Lower lobe of right lung (tissue), 2 donors: ENCODE measurements at regions not wholly inside any gene's neighbourhood (a gene's known extent, or its start where the extent isn't known, plus 50 kb on each side); places are given as distances from the start of the nearest gene placed in this dataset.
"Not testable (repeated sequence)": the region's sequence is repeated elsewhere in the genome, so short reads cannot be mapped to it uniquely, and the experiment has no call there.

Experiments
- ATAC-seq, 2 donors: fragments of 200-7000 bp; cut with Tn5 transposase; one replicate each; pipeline ENCODE4 v1.9.1; 2020 to 2022; ENCODE audit warnings: mild to moderate bottlenecking in 2 of 2, moderate library complexity in 2 of 2
- DNase-seq: peaks from one replicate; pipeline ENCODE4 v3.0.0-alpha.2; 2020
- H3K27ac ChIP-seq: fragments of 200-600 bp; one replicate; pipeline ENCODE4 v1.8.0; 2022
- H3K27me3 ChIP-seq: fragments of 200-600 bp; one replicate; pipeline ENCODE4 v1.8.0; 2022; ENCODE audit warnings: low read depth
- H3K36me3 ChIP-seq: fragments of 200-600 bp; one replicate; pipeline ENCODE4 v1.8.0; 2022; ENCODE audit warnings: mild to moderate bottlenecking
- H3K4me1 ChIP-seq: fragments of 200-600 bp; one replicate; pipeline ENCODE4 v1.8.0; 2022
- H3K4me3 ChIP-seq: fragments of 200-600 bp; one replicate; pipeline ENCODE4 v1.8.0; 2022; ENCODE audit warnings: mild to moderate bottlenecking
- H3K9me3 ChIP-seq: fragments of 200-600 bp; one replicate; pipeline ENCODE4 v1.8.0; 2022
- intact Hi-C: fragments of 100-400 bp; cut with DNase I; formaldehyde crosslinking; loops from one replicate; pipeline ENCODE4 v1.11.0; 2022
- TF ChIP-seq, protein P1 (sequence below): fragments of 200-600 bp; IDR thresholded peaks from one replicate; pipeline ENCODE4 v1.8.0; 2022; ENCODE audit warnings: antibody characterized with exemption, mild to moderate bottlenecking
- donor health status: DM: no; HTN: yes; CAD: no; lungs with severe emphysema.

DNA sequence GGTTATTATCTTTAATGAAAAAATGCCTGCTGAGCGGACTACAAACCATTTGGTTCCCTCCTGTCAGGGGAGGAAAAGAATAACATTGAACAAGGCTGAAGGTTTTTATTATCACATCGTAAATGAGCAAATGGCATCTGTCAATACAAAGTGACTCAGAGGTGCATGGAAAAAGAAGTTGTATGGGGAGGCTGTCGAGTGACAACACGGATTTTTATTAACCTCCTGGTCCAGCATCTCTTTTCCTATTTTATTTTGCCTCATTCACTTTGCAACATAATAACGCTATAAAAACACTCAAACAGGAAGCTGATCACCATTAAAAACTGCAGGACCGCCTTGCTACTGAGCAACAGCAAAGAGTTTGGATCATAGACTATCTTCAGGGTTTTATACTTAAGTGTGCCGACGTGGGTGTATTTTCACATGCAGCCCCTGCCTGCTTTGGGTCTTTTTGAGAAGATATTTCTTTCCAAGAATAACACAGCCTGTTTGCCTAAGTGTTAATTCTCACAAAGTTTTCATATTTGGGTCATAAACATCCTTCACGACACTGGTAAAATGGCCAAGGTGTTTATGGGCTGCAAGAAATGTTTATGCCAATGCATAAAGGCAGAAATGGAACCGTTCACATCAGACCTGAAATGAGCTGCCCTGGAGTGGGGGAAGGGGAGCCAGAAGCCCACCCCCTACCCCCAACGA is 132.1 kb upstream of the SALL4 start:
- H3K27ac ChIP-seq: no peak overlapping the region
- H3K9me3 ChIP-seq: no peaks in the 10 kb centered on the region
- DNase-seq (no peak), ATAC-seq (no peak)
- H3K36me3 ChIP-seq: no peaks in the 10 kb centered on the region
- peaks cover 11% of the 10 kb centered on the region for H3K27me3 ChIP-seq
- intact Hi-C loops: no loop called here
- TF ChIP-seq, protein P1, sequence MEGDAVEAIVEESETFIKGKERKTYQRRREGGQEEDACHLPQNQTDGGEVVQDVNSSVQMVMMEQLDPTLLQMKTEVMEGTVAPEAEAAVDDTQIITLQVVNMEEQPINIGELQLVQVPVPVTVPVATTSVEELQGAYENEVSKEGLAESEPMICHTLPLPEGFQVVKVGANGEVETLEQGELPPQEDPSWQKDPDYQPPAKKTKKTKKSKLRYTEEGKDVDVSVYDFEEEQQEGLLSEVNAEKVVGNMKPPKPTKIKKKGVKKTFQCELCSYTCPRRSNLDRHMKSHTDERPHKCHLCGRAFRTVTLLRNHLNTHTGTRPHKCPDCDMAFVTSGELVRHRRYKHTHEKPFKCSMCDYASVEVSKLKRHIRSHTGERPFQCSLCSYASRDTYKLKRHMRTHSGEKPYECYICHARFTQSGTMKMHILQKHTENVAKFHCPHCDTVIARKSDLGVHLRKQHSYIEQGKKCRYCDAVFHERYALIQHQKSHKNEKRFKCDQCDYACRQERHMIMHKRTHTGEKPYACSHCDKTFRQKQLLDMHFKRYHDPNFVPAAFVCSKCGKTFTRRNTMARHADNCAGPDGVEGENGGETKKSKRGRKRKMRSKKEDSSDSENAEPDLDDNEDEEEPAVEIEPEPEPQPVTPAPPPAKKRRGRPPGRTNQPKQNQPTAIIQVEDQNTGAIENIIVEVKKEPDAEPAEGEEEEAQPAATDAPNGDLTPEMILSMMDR: no peak
- no peaks in the 10 kb centered on the region for H3K4me1 ChIP-seq
- no peak overlapping the region for H3K4me3 ChIP-seq

DNA sequence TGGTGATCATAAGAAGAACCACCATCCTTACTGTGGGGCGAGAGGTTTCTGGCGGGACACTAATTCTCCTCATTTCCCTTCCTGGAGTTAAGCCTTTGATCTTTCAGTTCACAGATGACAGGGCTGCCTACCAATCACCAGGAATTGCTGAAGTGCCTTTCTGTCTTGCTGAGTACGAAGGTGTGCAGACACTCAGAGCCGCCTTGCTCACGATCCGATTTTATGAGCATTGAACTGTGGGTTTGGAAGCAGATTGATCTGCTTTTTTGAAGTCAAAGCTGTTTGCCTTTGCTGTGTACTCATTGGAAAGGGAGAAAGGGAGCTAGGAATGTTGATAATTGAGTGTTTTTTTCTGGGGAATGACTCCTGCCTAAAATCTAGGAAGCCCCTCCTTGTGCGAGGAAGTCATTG is 129.1 kb upstream of the SALL4 start:
- DNase-seq (no peak), ATAC-seq (no peak)
- Histone ChIP-seq H3K4me3 (no peak overlapping the region), H3K27me3 (peaks cover 11% of the 10 kb centered on the region), H3K27ac (no peak overlapping the region), H3K9me3 (no peaks in the 10 kb centered on the region), H3K36me3 (no peaks in the 10 kb centered on the region), H3K4me1 (no peaks in the 10 kb centered on the region)
- TF ChIP-seq, protein P1: no peak
- intact Hi-C loops: no loop called here

DNA sequence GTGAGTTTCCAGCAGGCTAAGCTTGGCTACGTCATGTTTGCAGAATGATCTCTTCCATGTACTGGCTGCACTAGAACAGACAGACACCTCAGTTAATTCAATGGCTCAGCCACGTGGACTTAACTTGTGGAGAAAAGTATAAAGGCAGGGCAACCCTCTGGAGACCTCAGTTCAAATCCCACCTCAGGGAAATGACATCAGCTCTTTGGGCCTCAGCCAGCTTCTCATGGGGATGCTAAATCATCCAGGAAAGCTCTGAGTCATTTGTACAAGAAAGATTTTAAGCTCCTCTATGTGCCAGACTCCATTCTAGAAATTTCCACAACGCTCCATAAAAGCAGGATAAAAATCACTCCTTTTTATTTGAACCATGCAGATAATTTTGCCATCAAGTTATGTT is 128.5 kb upstream of the SALL4 start:
- intact Hi-C loops: no loop called here
- Histone ChIP-seq H3K27me3 (peaks cover 11% of the 10 kb centered on the region), H3K4me1 (no peaks in the 10 kb centered on the region), H3K36me3 (no peaks in the 10 kb centered on the region), H3K4me3 (no peak overlapping the region), H3K27ac (no peak overlapping the region), H3K9me3 (no peaks in the 10 kb centered on the region)
- TF ChIP-seq, protein P1: no peak
- no peak for ATAC-seq
- DNase-seq: no peak

DNA sequence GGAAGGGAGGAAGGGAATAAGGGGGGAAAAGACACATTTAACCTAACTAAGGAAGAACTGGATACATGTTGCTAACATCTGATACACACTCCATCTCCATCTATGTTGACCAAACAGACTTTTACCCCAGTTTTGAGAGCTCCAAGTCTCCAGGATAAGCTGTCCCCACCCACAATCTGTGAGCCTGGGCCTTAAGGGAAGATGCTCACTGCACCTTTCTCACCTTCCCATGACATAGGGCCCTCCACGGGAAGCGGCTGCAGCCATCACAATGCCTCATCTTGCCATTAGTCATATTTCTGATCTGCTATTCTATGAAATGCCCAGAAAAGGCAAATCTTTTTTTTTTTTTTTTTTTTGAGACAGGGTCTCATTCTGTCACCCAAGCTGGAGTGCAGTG is 126.6 kb upstream of the SALL4 start:
- Histone ChIP-seq H3K27ac (no peak overlapping the region), H3K4me1 (no peaks in the 10 kb centered on the region), H3K36me3 (no peaks in the 10 kb centered on the region), H3K4me3 (no peak overlapping the region), H3K27me3 (peaks cover 9% of the 10 kb centered on the region), H3K9me3 (no peaks in the 10 kb centered on the region)
- ATAC-seq (no peak), DNase-seq (no peak)
- TF ChIP-seq, protein P1: no peak
- intact Hi-C loops: no loop called here

DNA sequence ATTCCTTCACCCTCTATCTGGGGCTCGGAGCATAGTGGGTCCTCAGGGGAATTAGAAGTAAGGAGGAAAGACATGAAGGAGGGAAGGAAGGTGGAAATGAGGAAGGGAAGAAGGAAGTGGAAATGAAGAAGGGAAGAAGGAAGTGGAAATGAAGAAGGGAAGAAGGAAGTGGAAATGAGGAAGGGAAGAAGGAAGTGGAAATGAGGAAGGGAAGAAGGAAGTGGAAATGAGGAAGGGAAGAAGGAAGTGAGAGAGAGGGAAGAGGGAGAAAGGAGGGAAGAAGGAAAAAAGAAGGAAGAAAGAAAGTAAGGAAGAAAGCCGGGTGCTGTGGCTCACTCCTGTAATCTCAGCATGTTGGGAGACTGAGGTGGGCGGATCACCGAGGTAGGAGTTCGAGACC is 125.6 kb upstream of the SALL4 start:
- H3K4me3 ChIP-seq, H3K27ac ChIP-seq, H3K36me3 ChIP-seq, DNase-seq, ATAC-seq, H3K9me3 ChIP-seq, intact Hi-C loops, H3K4me1 ChIP-seq, H3K27me3 ChIP-seq: not testable (repeated sequence)

DNA sequence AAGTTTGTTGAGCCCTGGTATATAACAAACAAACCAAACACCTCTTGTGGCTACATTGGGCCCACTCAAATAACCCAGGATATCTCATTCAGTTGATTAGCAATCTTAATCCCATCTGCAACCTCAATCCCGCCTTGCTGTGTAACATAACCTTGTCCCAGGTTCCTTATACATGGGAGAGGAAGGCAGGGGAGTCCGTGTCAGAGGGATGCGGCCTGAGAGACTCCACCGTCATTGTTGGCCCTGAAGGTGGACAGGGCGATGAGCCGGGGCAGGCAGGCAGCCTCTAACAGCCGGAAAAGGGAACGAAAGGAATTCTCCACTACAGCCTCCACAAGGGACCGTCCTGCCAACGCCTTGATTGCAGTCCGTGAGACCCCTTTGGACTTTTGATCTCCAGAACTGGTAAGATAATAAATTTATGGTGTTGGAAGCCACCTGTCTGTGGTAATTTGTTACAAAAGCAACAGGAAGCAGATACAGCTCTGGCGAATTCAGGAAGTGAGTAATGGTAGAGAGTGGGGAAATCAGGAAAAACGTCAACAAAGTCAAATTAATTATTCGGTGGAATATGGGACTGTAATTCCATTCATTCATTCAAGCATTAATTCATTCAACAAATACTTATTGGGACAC is 124.5 kb upstream of the SALL4 start:
- Histone ChIP-seq H3K27ac (no peak overlapping the region), H3K9me3 (no peaks in the 10 kb centered on the region), H3K36me3 (no peaks in the 10 kb centered on the region), H3K4me1 (no peaks in the 10 kb centered on the region), H3K27me3 (no peaks in the 10 kb centered on the region), H3K4me3 (no peak overlapping the region)
- DNase-seq (no peak), ATAC-seq (no peak)
- intact Hi-C loops: no loop called here
- TF ChIP-seq, protein P1: no peak
